ENCODE measurements at regions not wholly inside any gene's neighbourhood (a gene's known extent, or its start where the extent isn't known, plus 50 kb on each side); places are given as distances from the start of the nearest gene placed in this dataset.

- TF ChIP-seq CTCF (conservative IDR thresholded peaks at IDR 0.05; ENCODE audit: low read length) (no peak), EZH2phosphoT487 (IDR thresholded peaks at IDR 0.05; ENCODE audit: borderline replicate concordance, low read depth, low read length) (no peak)
Observed at GRCh38 chr10:114713525-114714090, 55.5 kb upstream of the ABLIM1 start.
